ENCODE measurements at regions not wholly inside any gene's neighbourhood (a gene's known extent, or its start where the extent isn't known, plus 50 kb on each side); places are given as distances from the start of the nearest gene placed in this dataset.

- TF ChIP-seq POLR2A (IDR thresholded peaks at IDR 0.05) = no peak
- in situ Hi-C loops (cut with MboI; ENCODE audit: low sequenced_read_pairs in 4 of 4) = no loop called here
- no peaks in the 10 kb centered on the region for H3K27me3 ChIP-seq
Measured at GRCh38 chr6:101275251-101275650, 118.3 kb upstream of the GRIK2 start.

DNA sequence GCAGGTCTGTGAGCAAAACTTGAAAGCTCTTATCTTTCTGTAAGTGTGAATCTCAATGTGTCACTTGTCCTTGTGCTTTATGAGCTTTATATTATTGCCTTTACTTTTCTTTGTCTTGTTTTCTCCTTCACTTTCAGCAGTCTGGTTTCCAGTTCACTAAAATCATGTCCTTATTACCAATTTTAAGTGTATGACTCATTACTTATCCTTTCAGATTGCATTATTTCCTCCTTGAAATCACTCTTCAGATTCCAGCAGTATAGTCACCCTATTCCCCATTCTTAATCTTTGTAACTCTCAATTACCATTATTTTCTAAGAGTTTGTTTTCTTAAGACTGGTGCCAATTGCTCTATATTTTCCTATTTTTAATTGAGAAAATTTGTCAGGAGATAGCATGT is 117.4 kb upstream of the GRIK2 start:
- no peaks in the 10 kb centered on the region for H3K4me1 ChIP-seq
- intact Hi-C loops (cut with DNase I; ENCODE audit: low total_unique reads) = no loop called here
- H3K9me3 ChIP-seq = no peaks in the 10 kb centered on the region
- no peaks in the 10 kb centered on the region for H3K36me3 ChIP-seq
- no peak for DNase-seq
- no peak for ATAC-seq
- H3K27ac ChIP-seq = no peak overlapping the region
- no peak for TF ChIP-seq POLR2A (IDR thresholded peaks at IDR 0.05)
- TF ChIP-seq, protein P1, sequence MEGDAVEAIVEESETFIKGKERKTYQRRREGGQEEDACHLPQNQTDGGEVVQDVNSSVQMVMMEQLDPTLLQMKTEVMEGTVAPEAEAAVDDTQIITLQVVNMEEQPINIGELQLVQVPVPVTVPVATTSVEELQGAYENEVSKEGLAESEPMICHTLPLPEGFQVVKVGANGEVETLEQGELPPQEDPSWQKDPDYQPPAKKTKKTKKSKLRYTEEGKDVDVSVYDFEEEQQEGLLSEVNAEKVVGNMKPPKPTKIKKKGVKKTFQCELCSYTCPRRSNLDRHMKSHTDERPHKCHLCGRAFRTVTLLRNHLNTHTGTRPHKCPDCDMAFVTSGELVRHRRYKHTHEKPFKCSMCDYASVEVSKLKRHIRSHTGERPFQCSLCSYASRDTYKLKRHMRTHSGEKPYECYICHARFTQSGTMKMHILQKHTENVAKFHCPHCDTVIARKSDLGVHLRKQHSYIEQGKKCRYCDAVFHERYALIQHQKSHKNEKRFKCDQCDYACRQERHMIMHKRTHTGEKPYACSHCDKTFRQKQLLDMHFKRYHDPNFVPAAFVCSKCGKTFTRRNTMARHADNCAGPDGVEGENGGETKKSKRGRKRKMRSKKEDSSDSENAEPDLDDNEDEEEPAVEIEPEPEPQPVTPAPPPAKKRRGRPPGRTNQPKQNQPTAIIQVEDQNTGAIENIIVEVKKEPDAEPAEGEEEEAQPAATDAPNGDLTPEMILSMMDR (IDR thresholded peaks at IDR 0.05 in 4 of 5, conservative IDR thresholded peaks at IDR 0.05 in 1 of 5) = no peak
- in situ Hi-C loops (cut with MboI; ENCODE audit: low sequenced_read_pairs in 4 of 4) = no loop called here
- no peaks in the 10 kb centered on the region for H3K27me3 ChIP-seq
- no peak overlapping the region for H3K4me3 ChIP-seq

More at GRCh38 chr6:101275251-101275650, 118.3 kb upstream of the GRIK2 start:
- Histone ChIP-seq H3K4me1 (no peaks in the 10 kb centered on the region), H3K36me3 (no peaks in the 10 kb centered on the region), H3K9me3 (no peaks in the 10 kb centered on the region), H3K27ac (no peak overlapping the region), H3K4me3 (no peak overlapping the region)
- DNase-seq (no peak), ATAC-seq (no peak)
- intact Hi-C loops (cut with DNase I; ENCODE audit: low total_unique reads) = no loop called here

DNA sequence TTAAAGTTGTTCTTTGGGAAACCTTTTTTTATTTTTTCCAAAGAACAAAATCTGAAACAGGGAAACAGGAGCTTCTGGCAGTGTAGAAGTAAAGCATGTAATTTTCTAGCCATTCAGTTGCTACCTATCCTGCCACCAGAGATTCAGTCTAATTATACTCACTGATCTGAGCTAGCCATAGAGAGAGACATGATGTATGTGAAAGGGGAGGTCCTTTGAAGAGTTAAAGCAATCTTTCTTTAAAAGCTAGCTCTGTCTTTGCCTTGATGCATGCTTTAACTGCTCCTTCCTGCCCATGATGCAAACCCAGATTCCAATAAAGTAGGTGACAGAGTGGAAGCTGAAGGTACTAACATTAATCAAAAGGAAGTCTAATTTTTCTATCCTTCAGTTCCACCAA is 114.1 kb upstream of the GRIK2 start:
- no peak overlapping the region for H3K4me3 ChIP-seq
- H3K9me3 ChIP-seq = no peaks in the 10 kb centered on the region
- TF ChIP-seq POLR2A (IDR thresholded peaks at IDR 0.05) = no peak
- in situ Hi-C loops (cut with MboI; ENCODE audit: low sequenced_read_pairs in 4 of 4) = no loop called here
- intact Hi-C loops (cut with DNase I; ENCODE audit: low total_unique reads) = no loop called here
- no peak for DNase-seq
- H3K36me3 ChIP-seq = no peaks in the 10 kb centered on the region
- no peaks in the 10 kb centered on the region for H3K4me1 ChIP-seq
- no peaks in the 10 kb centered on the region for H3K27me3 ChIP-seq
- H3K27ac ChIP-seq = no peak overlapping the region
- ATAC-seq = no peak

DNA sequence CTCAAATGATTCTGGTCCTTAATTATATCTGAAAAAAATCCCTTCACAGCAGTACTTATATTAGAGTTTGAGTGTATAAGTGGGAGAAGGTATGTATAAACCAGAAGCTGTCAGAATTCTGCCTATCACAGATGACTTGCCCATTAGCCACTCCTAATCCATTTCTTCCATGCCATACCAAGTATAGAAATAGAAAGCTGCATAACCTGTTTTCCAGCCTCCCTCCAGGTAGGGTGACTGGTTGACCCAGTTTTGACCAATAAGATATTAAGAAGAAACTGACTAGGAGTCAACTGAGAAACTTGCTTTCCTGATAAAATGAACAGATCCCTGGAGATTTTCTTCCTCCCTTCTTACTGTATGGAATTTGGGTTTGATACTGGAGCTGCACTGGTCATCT is 112.2 kb upstream of the GRIK2 start:
- Histone ChIP-seq H3K4me1 (no peaks in the 10 kb centered on the region), H3K36me3 (no peaks in the 10 kb centered on the region), H3K27me3 (no peaks in the 10 kb centered on the region), H3K9me3 (no peaks in the 10 kb centered on the region), H3K27ac (no peak overlapping the region), H3K4me3 (no peak overlapping the region)
- ATAC-seq (no peak), DNase-seq (no peak)
- TF ChIP-seq, protein P1 (IDR thresholded peaks at IDR 0.05 in 4 of 5, conservative IDR thresholded peaks at IDR 0.05 in 1 of 5) = no peak
- TF ChIP-seq POLR2A (IDR thresholded peaks at IDR 0.05) = no peak
- intact Hi-C loops (cut with DNase I; ENCODE audit: low total_unique reads) = no loop called here
- in situ Hi-C loops (cut with MboI; ENCODE audit: low sequenced_read_pairs in 4 of 4) = no loop called here

DNA sequence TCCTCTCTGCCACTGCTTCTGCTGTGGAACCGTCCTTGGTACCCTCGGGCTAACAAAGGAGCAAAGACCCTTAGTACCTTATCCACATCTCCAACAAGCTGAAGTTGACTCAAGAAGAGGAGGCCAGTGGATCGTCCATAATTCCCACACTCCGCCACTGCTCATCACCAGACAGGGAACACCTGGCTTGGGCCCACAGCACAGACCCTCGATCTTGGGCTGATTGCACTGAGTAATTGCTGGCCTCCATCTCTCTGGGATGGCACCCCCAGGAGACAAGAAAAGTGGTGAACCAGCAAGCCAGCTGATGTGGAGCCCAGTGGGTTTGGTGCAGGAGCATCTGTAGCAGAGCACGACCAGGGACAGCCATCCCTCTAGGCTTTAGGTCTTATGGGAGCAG is 109.4 kb upstream of the GRIK2 start:
- H3K27ac ChIP-seq = no peak overlapping the region
- H3K4me1 ChIP-seq = no peaks in the 10 kb centered on the region
- H3K27me3 ChIP-seq = no peaks in the 10 kb centered on the region
- in situ Hi-C loops (cut with MboI; ENCODE audit: low sequenced_read_pairs in 4 of 4) = no loop called here
- H3K4me3 ChIP-seq = no peak overlapping the region
- H3K9me3 ChIP-seq = no peaks in the 10 kb centered on the region
- intact Hi-C loops (cut with DNase I; ENCODE audit: low total_unique reads) = no loop called here
- no peak for ATAC-seq
- no peaks in the 10 kb centered on the region for H3K36me3 ChIP-seq
- no peak for DNase-seq
- TF ChIP-seq POLR2A (IDR thresholded peaks at IDR 0.05) = no peak
- TF ChIP-seq, protein P1 (IDR thresholded peaks at IDR 0.05 in 4 of 5, conservative IDR thresholded peaks at IDR 0.05 in 1 of 5) = no peak

GRCh38 chr6:101286146-101286545 is 107.4 kb upstream of the GRIK2 start:
- DNase-seq (no peak), ATAC-seq (no peak)
- intact Hi-C loops (cut with DNase I; ENCODE audit: low total_unique reads) = no loop called here

More at GRCh38 chr6:101286146-101286545, 107.4 kb upstream of the GRIK2 start:
- Histone ChIP-seq H3K27ac (no peak overlapping the region), H3K4me1 (no peaks in the 10 kb centered on the region), H3K9me3 (no peaks in the 10 kb centered on the region), H3K4me3 (no peak overlapping the region), H3K36me3 (no peaks in the 10 kb centered on the region), H3K27me3 (no peaks in the 10 kb centered on the region)
- in situ Hi-C loops (cut with MboI; ENCODE audit: low sequenced_read_pairs in 4 of 4) = no loop called here
- TF ChIP-seq POLR2A (IDR thresholded peaks at IDR 0.05) = no peak
- TF ChIP-seq, protein P1 (IDR thresholded peaks at IDR 0.05 in 4 of 5, conservative IDR thresholded peaks at IDR 0.05 in 1 of 5) = no peak

Data from gastrocnemius medialis (tissue), 4 donors.